ENCODE measurements at regions not wholly inside any gene's neighbourhood (a gene's known extent, or its start where the extent isn't known, plus 50 kb on each side); places are given as distances from the start of the nearest gene placed in this dataset.

DNA sequence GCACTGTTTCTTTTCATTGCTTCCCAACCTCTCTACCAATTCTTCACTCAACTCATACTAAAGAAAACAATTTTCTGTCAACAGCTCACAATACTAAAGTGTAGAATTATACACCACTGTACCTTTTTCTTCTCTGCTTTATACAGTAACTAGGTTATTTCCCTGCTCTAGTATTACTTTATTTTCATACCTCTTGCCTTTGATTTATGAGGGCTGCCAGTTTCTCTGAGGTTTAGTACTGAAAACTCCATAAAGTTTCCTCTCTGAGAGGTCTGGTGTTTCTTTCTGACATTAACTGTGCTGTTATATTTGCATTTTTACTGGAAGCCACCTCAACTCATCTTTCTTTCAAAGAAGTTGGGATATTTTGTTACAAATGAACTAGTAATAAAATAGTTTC is 63.0 kb upstream of the GRIP1 start:
- TF ChIP-seq CTCF (IDR thresholded peaks at IDR 0.05 in 2 of 3, conservative IDR thresholded peaks at IDR 0.05 in 1 of 3; ENCODE audit: insufficient read depth in 2 of 3, low read depth in 1 of 3, low read length in 3 of 3) (no peak), TRIM25 (IDR thresholded peaks at IDR 0.05; ENCODE audit: borderline replicate concordance) (no peak), EZH2 (IDR thresholded peaks at IDR 0.05; ENCODE audit: borderline replicate concordance, low read depth, low read length) (no peak), ZNF79 (CRISPR knock-in tag; IDR thresholded peaks at IDR 0.05; ENCODE audit: low read depth) (no peak), CSDE1 (IDR thresholded peaks at IDR 0.05) (no peak)
- TF ChIP-seq, protein P1, sequence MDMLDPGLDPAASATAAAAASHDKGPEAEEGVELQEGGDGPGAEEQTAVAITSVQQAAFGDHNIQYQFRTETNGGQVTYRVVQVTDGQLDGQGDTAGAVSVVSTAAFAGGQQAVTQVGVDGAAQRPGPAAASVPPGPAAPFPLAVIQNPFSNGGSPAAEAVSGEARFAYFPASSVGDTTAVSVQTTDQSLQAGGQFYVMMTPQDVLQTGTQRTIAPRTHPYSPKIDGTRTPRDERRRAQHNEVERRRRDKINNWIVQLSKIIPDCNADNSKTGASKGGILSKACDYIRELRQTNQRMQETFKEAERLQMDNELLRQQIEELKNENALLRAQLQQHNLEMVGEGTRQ (CRISPR knock-in tag; IDR thresholded peaks at IDR 0.05): no peak
- TF ChIP-seq, protein P2, sequence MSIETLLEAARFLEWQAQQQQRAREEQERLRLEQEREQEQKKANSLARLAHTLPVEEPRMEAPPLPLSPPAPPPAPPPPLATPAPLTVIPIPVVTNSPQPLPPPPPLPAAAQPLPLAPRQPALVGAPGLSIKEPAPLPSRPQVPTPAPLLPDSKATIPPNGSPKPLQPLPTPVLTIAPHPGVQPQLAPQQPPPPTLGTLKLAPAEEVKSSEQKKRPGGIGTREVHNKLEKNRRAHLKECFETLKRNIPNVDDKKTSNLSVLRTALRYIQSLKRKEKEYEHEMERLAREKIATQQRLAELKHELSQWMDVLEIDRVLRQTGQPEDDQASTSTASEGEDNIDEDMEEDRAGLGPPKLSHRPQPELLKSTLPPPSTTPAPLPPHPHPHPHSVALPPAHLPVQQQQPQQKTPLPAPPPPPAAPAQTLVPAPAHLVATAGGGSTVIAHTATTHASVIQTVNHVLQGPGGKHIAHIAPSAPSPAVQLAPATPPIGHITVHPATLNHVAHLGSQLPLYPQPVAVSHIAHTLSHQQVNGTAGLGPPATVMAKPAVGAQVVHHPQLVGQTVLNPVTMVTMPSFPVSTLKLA (conservative IDR thresholded peaks at IDR 0.05): no peak

All from K562 (cell line).